Activated CD8-positive, alpha-beta memory T cell treated with anti-CD3 and anti-CD28 coated beads for 24 hours (primary cell): ENCODE measurements at regions not wholly inside any gene's neighbourhood (a gene's known extent, or its start where the extent isn't known, plus 50 kb on each side); places are given as distances from the start of the nearest gene placed in this dataset.

Experiments
- DNase-seq: peaks from one replicate; pipeline ENCODE4 v3.0.0-alpha.2; 2020

GRCh38 chr14:71725922-71726579 is 206.2 kb upstream of the RGS6 start:
- no peak for DNase-seq

GRCh38 chr14:71726580-71727021 is 205.6 kb upstream of the RGS6 start:
- DNase-seq = no peak

DNA sequence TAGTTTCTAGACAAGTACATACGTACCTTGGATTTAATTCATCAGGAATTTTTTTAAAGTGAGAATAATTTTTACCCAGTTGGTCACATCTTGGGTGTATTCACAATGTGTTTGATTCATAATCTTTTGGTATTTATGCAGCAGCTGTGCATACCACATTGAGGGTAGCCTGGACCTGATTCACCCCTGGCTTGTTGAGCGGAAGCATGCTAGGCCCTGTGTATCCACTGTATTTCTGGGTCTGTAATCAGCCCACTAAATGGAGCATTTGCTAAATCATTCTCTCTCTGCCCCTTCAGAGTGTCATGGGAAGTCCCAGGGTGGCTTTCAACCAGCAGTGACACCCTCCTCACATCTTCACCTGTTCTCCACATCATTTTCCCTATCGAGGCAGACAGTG is 203.8 kb upstream of the RGS6 start:
- no peak for DNase-seq

DNA sequence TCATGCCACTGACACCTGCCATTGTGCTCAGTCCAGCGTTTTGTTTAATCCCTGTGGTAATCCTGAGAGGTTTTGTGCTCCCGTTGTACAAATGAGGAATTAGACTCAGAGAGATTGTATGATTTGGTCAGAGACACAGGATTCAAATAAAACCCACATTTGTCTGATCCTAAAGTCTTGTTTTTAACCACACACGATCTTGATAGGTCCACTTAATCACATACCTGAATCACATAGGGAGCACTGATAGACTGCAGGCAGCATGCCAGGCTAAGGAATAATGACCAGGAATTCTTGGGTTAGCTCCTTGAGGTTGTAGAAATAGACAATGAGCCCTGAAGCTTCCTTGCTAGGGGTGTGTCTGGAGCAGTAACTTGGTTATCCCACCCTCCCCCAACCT is 202.6 kb upstream of the RGS6 start:
- DNase-seq = no peak

- DNase-seq = no peak
Observed at GRCh38 chr14:71730471-71730870, 201.8 kb upstream of the RGS6 start.

DNA sequence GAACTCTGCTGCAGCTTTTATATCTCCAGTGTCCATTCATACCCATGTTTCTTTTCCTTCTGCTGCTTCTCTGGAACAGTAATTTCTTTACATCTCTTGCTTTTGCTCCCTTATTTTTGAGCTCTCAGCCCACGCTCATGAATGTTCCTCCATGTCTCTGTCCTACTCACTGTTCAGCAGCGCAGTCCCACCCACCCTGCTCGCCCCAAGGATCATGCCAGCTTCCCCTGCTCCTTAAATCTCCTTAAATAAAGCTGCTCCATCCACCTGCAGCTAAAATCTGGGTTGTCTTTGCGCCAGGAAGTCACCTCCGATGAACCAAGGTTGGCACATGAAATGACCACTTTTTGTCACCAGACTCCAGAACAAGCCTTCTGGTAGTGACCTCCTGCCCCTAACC is 201.1 kb upstream of the RGS6 start:
- no peak for DNase-seq

- DNase-seq = no peak
Observed at GRCh38 chr14:71733210-71733883, 198.9 kb upstream of the RGS6 start.

DNA sequence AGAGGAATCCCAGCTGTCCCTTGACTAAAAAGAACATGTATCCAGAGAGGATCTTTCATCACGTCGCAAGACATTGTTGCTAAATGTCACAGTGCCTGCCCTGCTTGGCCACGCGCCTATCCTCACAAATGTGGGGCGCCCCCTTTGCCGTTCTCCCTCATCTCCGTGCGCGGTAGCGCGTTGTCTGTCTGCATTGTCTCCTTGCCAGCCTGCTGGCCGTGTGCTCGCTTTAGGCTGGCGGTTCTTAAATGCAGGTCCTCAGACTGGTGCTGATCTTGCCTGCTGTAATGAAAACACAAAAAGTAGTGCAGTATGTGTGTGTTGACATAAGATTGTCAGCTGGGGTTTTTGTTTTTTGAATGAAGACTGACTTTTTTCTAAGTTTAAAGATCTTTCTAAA is 198.2 kb upstream of the RGS6 start:
- no peak for DNase-seq

- no peak for DNase-seq
Observed at GRCh38 chr14:71734885-71735284, 197.3 kb upstream of the RGS6 start.

GRCh38 chr14:71737760-71738159 is 194.5 kb upstream of the RGS6 start:
- no peak for DNase-seq

GRCh38 chr14:71739273-71739990 is 192.8 kb upstream of the RGS6 start:
- no peak for DNase-seq

GRCh38 chr14:71741241-71741640 is 191.0 kb upstream of the RGS6 start:
- DNase-seq = no peak

GRCh38 chr14:71742485-71742884 is 189.7 kb upstream of the RGS6 start:
- DNase-seq = no peak

DNA sequence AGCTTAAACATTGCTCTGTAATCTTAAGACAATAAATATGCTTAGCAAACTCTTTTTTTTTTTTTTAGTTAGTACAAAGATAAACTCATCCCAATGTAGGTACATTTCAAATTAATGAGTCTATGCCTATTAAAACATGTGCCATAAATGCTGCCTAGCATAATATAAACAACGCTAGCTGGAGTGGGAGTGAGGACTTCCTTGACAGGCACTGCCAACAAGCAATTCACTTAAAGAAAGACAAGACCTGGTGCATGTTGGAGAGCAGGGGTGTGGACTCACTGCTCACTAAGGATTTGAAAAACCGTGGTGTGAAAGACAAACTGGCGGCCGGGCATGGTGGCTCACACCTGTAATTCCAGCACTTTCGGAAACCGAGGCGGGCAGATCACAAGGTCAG is 187.2 kb upstream of the RGS6 start:
- no peak for DNase-seq

GRCh38 chr14:71748196-71748595 is 184.0 kb upstream of the RGS6 start:
- no peak for DNase-seq

- peak; percentile 52 for DNase-seq
Observed at GRCh38 chr14:71749613-71750238, 182.5 kb upstream of the RGS6 start.

- peak; percentile 35 for DNase-seq
Observed at GRCh38 chr14:71751264-71751663, 181.0 kb upstream of the RGS6 start.

DNA sequence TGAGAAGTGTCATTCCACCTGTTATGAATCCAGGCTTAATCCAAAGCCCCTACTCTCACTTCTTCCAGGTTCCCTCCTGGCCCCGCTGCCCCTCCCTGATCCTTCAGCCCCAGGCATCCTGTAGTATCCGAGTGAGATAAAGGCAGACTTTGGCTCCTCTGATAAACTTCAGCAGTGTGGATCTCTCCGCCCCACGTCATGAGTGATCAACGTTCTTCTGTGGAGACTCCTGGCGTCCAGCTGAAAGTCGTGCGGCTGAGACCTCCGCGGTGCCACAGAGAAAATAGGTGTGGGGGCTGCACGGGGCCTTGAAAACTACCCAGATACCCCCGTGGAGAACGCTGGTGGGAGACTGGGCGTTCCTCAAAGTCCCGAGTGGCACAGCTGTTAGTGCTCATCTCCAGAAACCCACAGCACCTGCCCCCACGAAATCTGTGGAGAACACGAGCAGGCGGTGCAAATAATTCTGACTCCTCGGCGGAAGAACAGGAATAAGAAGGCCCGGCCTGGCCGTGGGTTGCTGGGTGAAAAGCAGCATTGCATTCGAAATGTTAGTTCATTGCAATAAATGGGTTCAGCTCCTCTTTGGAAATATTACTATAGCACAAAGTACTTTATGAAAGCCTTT is 180.0 kb upstream of the RGS6 start:
- DNase-seq = no peak

DNA sequence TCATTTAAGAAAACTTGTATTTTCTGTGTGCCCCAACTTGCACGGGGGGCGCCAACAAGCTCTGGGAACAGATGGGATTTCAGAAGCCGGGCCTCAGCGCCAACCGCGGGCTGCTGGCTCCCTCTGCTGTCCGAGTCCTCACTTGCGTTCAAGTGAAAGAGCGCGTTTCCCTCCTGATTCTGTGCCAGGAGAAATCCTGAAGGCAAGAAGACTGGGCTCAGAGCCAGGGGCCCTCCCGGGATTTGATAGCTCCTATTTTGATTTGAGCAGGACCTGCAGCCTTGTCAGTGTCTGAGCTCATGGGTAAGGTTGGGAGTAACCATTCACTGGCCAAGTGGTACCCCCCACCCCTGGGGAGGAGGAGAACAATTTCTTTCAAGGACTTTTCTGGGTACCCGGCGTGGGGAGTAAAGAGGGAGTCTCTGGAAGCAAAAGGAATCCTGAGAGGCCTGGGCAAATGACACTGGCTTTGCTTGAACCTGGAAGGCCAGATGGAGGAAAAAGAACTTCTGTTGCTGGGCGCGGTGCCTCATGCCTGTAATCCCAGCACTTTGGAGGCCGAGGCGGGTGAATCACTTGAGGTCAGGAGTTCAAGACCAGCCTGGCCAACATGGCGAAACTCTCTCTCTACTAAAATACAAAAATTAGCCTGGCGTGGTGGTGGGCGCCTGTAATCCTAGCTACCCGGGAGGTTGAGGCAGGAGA is 179.0 kb upstream of the RGS6 start:
- DNase-seq = peak; percentile 89

DNA sequence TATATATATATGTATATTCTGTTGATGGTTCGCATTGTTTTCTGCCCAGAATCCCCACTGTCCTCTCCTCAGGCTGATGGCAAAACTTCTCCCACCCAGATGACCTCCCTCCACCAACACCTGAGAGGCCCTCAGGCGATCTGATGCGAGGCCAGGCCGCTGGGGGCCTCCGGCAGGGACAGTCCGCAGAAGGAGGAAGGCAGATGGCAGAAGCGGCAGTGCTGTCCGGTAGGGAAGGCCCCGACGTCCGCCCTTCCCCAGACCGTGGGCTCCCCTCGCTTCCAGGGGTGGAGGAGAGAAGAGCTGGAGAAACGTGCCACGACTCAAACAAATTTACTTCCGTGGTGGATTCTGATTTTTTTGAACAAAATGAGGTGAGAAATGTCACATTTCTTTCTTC is 178.3 kb upstream of the RGS6 start:
- DNase-seq = no peak

GRCh38 chr14:71754422-71755095 is 177.7 kb upstream of the RGS6 start:
- no peak for DNase-seq
